Panc1 (cell line): ENCODE measurements at regions not wholly inside any gene's neighbourhood (a gene's known extent, or its start where the extent isn't known, plus 50 kb on each side); places are given as distances from the start of the nearest gene placed in this dataset.

Experiments used
- ATAC-seq: fragments of 200-7000 bp; cut with Tn5 transposase; 2 replicates; pipeline ENCODE4 v1.9.1; 2020; ENCODE audit warnings: mild to moderate bottlenecking, moderate library complexity
- BruUV-seq: library from RNA; stranded (reverse); fragments of 400-500 nt; replicated peaks from 2 replicates; lab custom pipeline; 2021; lab: Mats Ljungman, UMichigan
- CTCF ChIA-PET: fragments of 300-600 bp; sonication (Branson Sonifier 250); formaldehyde crosslinking; loops from one replicate; lab custom pipeline; 2022; ENCODE audit warnings: antibody characterized with exemption; lab: Charles Lee
- POLR2A ChIA-PET: fragments of 300-600 bp; sonication (Branson Sonifier 250); formaldehyde crosslinking; loops from one replicate; lab custom pipeline; 2022; ENCODE audit warnings: antibody characterized with exemption; lab: Charles Lee
- DNase-seq: peaks from one replicate; pipeline ENCODE4 v3.0.0-alpha.2; 2010; ENCODE audit warnings: low read depth, low spot score
- H3K27ac ChIP-seq: 2 replicates; pipeline ENCODE4 v1.5.1; 2011; ENCODE audit warnings: mild to moderate bottlenecking, low read length, inconsistent platforms
- H3K27me3 ChIP-seq: fragments of 200-500 bp; sonication (Bioruptor generic); 2 replicates; pipeline ENCODE4 v1.6.0; 2014; ENCODE audit warnings: low read length, inconsistent platforms; ENCODE audit not compliant: control insufficient read depth, insufficient read depth
- H3K36me3 ChIP-seq: fragments of 200-500 bp; sonication (Bioruptor generic); 2 replicates; pipeline ENCODE4 v1.5.1; 2014; ENCODE audit warnings: inconsistent platforms, mild to moderate bottlenecking, low read length, moderate library complexity; ENCODE audit not compliant: control insufficient read depth, insufficient read depth
- H3K4me1 ChIP-seq: 2 replicates; pipeline ENCODE4 v1.5.1; 2011; ENCODE audit warnings: inconsistent platforms, mild to moderate bottlenecking, low read length, moderate library complexity; ENCODE audit not compliant: control insufficient read depth, insufficient read depth
- H3K4me3 ChIP-seq, 2 experiments: 2 replicates each; pipeline ENCODE4 v1.5.1; 2011 to 2012; ENCODE audit warnings: low read depth in 2 of 2, low read length in 2 of 2, mild to moderate bottlenecking in 2 of 2, inconsistent platforms in 1 of 2, moderate library complexity in 1 of 2
- H3K9me3 ChIP-seq: fragments of 200-500 bp; sonication (Bioruptor generic); 2 replicates; pipeline ENCODE4 v1.5.1; 2014; ENCODE audit warnings: low read depth, mild to moderate bottlenecking, inconsistent platforms, low read length, moderate library complexity; ENCODE audit not compliant: control insufficient read depth, insufficient read depth
- POLR2AphosphoS5 ChIP-seq: IDR thresholded peaks from 2 replicates; pipeline ENCODE4 v1.6.1; 2012; ENCODE audit warnings: mild to moderate bottlenecking, low read depth, low read length, moderate library complexity
- SIN3A ChIP-seq: IDR thresholded peaks from 2 replicates; pipeline ENCODE4 v1.6.1; 2012; ENCODE audit warnings: low read depth, mild to moderate bottlenecking, low read length, moderate library complexity, borderline replicate concordance; ENCODE audit not compliant: insufficient read depth
- TCF7L2 ChIP-seq: IDR thresholded peaks from 2 replicates; pipeline ENCODE4 v1.6.1; 2011; ENCODE audit warnings: mild to moderate bottlenecking, low read depth, low read length, inconsistent platforms
- in situ Hi-C: cut with HindIII; loops from 2 replicates; pipeline ENCODE4 v1.10.0; 2016; ENCODE audit warnings: low sequenced_read_pairs, low pct_unique_long_range_greater_than_20kb
- intact Hi-C: fragments of 100-400 bp; cut with micrococcal nuclease; formaldehyde crosslinking; loops from one replicate; pipeline ENCODE4 v1.10.0; 2022; ENCODE audit not compliant: unreplicated experiment
- TF ChIP-seq, protein P1 (sequence below): fragments of 450-650 bp; IDR thresholded peaks from 2 replicates; pipeline ENCODE4 v1.5.1; 2017; ENCODE audit warnings: mild to moderate bottlenecking
- TF ChIP-seq, protein P2 (sequence below), 2 experiments: IDR thresholded peaks; 2 replicates each; pipeline ENCODE4 v1.6.1; 2011 to 2012; ENCODE audit warnings: low read depth in 2 of 2, control low read depth in 1 of 2, low read length in 1 of 2, mild to moderate bottlenecking in 1 of 2, moderate library complexity in 1 of 2; ENCODE audit not compliant: insufficient read depth in 1 of 2

DNA sequence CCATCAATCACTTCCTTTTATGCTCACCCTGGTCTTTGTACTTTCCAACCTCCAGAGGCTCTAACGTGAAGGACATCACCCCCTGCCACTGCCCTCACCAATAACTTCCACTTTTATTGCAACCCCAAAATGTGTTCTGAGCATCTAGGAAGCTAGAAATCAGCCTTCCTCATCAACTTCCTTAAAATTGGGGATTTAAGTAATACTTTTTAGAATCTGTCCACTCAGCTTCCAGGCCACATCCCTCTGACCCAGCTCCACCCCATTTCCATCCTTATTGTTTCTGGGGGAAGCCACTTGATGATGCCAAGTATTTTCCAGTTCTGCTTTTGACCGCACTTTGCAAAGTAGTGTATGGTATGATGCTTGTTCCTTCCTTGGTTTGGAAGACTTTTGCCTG lies 73.5 kb upstream of the XCR1 start:
- in situ Hi-C loops = no loop called here
- H3K4me1 ChIP-seq = no peaks in the 10 kb centered on the region
- no peak for ATAC-seq
- POLR2A ChIA-PET = no interaction called here
- H3K27me3 ChIP-seq = no peaks in the 10 kb centered on the region
- H3K36me3 ChIP-seq = no peaks in the 10 kb centered on the region
- CTCF ChIA-PET = no interaction called here
- no peak overlapping the region for H3K27ac ChIP-seq
- H3K9me3 ChIP-seq = no peaks in the 10 kb centered on the region
- intact Hi-C loops = no loop called here
- no peak for DNase-seq
- no peak overlapping the region for H3K4me3 ChIP-seq
- BruUV-seq = no TSS peak
- TF ChIP-seq SIN3A (no peak), TCF7L2 (no peak), POLR2AphosphoS5 (no peak)
- TF ChIP-seq, protein P1, sequence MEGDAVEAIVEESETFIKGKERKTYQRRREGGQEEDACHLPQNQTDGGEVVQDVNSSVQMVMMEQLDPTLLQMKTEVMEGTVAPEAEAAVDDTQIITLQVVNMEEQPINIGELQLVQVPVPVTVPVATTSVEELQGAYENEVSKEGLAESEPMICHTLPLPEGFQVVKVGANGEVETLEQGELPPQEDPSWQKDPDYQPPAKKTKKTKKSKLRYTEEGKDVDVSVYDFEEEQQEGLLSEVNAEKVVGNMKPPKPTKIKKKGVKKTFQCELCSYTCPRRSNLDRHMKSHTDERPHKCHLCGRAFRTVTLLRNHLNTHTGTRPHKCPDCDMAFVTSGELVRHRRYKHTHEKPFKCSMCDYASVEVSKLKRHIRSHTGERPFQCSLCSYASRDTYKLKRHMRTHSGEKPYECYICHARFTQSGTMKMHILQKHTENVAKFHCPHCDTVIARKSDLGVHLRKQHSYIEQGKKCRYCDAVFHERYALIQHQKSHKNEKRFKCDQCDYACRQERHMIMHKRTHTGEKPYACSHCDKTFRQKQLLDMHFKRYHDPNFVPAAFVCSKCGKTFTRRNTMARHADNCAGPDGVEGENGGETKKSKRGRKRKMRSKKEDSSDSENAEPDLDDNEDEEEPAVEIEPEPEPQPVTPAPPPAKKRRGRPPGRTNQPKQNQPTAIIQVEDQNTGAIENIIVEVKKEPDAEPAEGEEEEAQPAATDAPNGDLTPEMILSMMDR = no peak
- TF ChIP-seq, protein P2, sequence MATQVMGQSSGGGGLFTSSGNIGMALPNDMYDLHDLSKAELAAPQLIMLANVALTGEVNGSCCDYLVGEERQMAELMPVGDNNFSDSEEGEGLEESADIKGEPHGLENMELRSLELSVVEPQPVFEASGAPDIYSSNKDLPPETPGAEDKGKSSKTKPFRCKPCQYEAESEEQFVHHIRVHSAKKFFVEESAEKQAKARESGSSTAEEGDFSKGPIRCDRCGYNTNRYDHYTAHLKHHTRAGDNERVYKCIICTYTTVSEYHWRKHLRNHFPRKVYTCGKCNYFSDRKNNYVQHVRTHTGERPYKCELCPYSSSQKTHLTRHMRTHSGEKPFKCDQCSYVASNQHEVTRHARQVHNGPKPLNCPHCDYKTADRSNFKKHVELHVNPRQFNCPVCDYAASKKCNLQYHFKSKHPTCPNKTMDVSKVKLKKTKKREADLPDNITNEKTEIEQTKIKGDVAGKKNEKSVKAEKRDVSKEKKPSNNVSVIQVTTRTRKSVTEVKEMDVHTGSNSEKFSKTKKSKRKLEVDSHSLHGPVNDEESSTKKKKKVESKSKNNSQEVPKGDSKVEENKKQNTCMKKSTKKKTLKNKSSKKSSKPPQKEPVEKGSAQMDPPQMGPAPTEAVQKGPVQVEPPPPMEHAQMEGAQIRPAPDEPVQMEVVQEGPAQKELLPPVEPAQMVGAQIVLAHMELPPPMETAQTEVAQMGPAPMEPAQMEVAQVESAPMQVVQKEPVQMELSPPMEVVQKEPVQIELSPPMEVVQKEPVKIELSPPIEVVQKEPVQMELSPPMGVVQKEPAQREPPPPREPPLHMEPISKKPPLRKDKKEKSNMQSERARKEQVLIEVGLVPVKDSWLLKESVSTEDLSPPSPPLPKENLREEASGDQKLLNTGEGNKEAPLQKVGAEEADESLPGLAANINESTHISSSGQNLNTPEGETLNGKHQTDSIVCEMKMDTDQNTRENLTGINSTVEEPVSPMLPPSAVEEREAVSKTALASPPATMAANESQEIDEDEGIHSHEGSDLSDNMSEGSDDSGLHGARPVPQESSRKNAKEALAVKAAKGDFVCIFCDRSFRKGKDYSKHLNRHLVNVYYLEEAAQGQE (IDR thresholded peaks at IDR 0.05; ENCODE audit: insufficient read depth in 1 of 2, low read depth in 2 of 2, low read length in 1 of 2) = no peak

DNA sequence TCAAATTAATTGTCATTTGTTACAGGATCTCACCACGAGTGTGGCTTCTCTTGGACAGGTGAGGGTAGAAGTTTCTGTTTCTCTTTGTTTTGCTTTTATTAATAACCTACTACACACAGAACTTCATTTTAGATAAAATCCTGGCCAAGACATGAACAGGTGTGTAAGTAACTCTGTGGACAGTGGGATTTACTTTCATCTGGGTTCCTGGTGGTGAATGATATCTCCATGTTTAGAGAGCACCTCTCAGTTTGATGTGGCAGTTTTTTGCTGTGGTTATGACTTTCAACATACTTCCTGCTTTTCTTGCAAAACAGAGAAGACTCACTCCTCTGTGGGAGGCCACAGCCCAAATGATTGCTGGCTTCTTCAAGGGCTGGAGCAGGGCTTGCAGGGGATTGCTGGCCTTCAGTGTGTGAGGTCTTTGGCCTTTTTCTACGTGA lies 71.1 kb upstream of the XCR1 start:
- H3K9me3 ChIP-seq = no peaks in the 10 kb centered on the region
- in situ Hi-C loops (no loop called here), intact Hi-C loops (no loop called here)
- H3K4me3 ChIP-seq = no peak overlapping the region
- no peaks in the 10 kb centered on the region for H3K27me3 ChIP-seq
- no peaks in the 10 kb centered on the region for H3K36me3 ChIP-seq
- TF ChIP-seq TCF7L2 (no peak), SIN3A (no peak), POLR2AphosphoS5 (no peak)
- TF ChIP-seq, protein P1 = no peak
- TF ChIP-seq, protein P2 (IDR thresholded peaks at IDR 0.05; ENCODE audit: insufficient read depth in 1 of 2, low read depth in 2 of 2, low read length in 1 of 2) = no peak
- ATAC-seq = no peak
- CTCF ChIA-PET = no interaction called here
- no TSS peak for BruUV-seq
- no peak overlapping the region for H3K27ac ChIP-seq
- DNase-seq = no peak
- no peaks in the 10 kb centered on the region for H3K4me1 ChIP-seq
- POLR2A ChIA-PET = no interaction called here
